ENCODE measurements at regions not wholly inside any gene's neighbourhood (a gene's known extent, or its start where the extent isn't known, plus 50 kb on each side); places are given as distances from the start of the nearest gene placed in this dataset.

DNA sequence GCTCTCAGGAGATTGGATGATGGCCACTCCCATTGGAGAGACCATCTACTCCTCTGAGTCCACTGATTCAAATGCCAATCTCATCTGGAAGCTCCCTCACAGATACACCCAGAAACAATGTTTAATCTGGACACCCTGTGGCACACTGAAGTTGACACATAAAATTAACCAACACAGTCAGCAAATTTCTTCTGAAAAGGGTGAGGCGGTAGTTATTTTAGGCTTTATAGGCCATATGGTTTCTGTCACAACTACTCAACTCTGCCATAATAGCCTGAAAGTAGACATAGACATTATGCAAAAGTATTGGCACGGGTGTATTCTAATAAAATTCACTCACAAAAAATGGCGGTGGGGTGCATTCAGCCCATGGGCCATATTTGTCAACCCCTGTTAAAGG, 244.5 kb upstream of the VLDLR start:
- no peak overlapping the region for H3K4me3 ChIP-seq (ENCODE audit: low read depth, low read length)
- no peak for DNase-seq (ENCODE audit: low read depth)
- TF ChIP-seq, protein P1, sequence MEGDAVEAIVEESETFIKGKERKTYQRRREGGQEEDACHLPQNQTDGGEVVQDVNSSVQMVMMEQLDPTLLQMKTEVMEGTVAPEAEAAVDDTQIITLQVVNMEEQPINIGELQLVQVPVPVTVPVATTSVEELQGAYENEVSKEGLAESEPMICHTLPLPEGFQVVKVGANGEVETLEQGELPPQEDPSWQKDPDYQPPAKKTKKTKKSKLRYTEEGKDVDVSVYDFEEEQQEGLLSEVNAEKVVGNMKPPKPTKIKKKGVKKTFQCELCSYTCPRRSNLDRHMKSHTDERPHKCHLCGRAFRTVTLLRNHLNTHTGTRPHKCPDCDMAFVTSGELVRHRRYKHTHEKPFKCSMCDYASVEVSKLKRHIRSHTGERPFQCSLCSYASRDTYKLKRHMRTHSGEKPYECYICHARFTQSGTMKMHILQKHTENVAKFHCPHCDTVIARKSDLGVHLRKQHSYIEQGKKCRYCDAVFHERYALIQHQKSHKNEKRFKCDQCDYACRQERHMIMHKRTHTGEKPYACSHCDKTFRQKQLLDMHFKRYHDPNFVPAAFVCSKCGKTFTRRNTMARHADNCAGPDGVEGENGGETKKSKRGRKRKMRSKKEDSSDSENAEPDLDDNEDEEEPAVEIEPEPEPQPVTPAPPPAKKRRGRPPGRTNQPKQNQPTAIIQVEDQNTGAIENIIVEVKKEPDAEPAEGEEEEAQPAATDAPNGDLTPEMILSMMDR (IDR thresholded peaks at IDR 0.05; ENCODE audit: insufficient read depth, low read length): no peak

DNA sequence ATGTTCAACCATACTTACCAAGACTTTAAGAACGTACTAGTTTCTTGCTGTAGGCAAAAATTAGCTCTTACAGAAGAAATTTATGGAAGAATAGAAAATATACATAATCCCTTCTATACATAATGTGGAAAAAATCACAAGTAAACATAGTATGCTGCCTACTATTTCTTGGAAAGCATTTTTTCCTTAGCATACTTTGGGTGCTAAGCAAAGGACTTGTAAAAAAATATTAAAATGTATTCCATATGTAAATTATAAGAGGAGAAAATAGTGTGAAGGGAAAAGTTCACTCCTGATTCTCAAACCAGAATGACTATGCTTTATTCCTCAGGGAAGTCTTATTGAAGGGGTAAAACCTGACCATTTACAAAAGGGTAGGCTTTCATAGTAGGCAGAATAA, 243.8 kb upstream of the VLDLR start:
- DNase-seq (ENCODE audit: low read depth): no peak
- TF ChIP-seq, protein P1 (IDR thresholded peaks at IDR 0.05; ENCODE audit: insufficient read depth, low read length): no peak
- H3K4me3 ChIP-seq (ENCODE audit: low read depth, low read length): no peak overlapping the region

- no peak for DNase-seq (ENCODE audit: low read depth)
- H3K4me3 ChIP-seq (ENCODE audit: low read depth, low read length): no peak overlapping the region
- TF ChIP-seq, protein P1 (IDR thresholded peaks at IDR 0.05; ENCODE audit: insufficient read depth, low read length): no peak
Observed at GRCh38 chr9:2378266-2378665, 243.3 kb upstream of the VLDLR start.

GRCh38 chr9:2378816-2379215, 242.8 kb upstream of the VLDLR start:
- no peak for DNase-seq (ENCODE audit: low read depth)
- TF ChIP-seq, protein P1 (IDR thresholded peaks at IDR 0.05; ENCODE audit: insufficient read depth, low read length): no peak
- H3K4me3 ChIP-seq (ENCODE audit: low read depth, low read length): no peak overlapping the region

GRCh38 chr9:2384741-2385140, 236.8 kb upstream of the VLDLR start:
- TF ChIP-seq, protein P1 (IDR thresholded peaks at IDR 0.05; ENCODE audit: insufficient read depth, low read length): no peak
- no peak for DNase-seq (ENCODE audit: low read depth)
- no peak overlapping the region for H3K4me3 ChIP-seq (ENCODE audit: low read depth, low read length)

- TF ChIP-seq, protein P1 (IDR thresholded peaks at IDR 0.05; ENCODE audit: insufficient read depth, low read length): no peak
- DNase-seq (ENCODE audit: low read depth): no peak
- no peak overlapping the region for H3K4me3 ChIP-seq (ENCODE audit: low read depth, low read length)
Observed at GRCh38 chr9:2385746-2386145, 235.8 kb upstream of the VLDLR start.

DNA sequence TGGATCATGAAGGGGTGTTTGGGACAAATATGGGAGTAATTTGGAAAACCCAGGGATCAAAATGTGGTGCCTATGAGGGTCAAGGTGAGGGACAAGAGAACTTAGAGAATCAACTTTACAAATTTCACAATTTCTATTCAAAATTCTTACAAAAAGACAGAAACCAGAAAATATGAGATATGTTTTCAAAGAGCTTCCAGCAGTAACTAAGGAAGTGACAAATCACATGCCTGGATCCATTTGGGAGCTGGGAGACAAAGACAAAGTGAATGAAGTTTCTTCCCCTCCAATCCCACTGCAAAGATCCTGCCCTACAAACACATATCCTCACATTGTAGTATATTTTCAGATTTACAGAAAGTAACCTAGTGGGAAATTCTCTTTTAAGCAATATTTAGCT, 235.0 kb upstream of the VLDLR start:
- no peak overlapping the region for H3K4me3 ChIP-seq (ENCODE audit: low read depth, low read length)
- TF ChIP-seq, protein P1 (IDR thresholded peaks at IDR 0.05; ENCODE audit: insufficient read depth, low read length): no peak
- no peak for DNase-seq (ENCODE audit: low read depth)
